ENCODE measurements at regions not wholly inside any gene's neighbourhood (a gene's known extent, or its start where the extent isn't known, plus 50 kb on each side); places are given as distances from the start of the nearest gene placed in this dataset.

DNA sequence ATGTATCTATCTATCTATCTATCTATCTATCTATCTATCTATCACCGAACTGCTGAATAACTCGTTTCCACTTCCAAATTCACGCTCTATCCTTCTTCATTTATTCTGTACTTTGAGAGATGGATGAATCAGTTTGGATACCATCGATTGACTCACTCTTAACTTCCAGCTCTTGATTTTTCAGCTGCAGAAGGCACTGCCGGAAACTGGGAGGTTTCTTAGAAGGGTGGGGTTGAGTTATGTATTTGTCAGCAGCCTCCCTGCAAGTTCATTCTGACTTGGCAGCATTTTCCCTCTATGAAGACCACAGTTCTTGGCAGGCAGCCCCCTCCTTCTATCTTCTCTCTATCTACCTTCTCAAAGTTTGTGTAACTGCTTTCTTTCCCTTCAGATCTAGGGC lies 112.0 kb upstream of the MAGEB18 start:
- in situ Hi-C loops (cut with MboI) (no loop called here), intact Hi-C loops (cut with micrococcal nuclease; ENCODE audit: unreplicated experiment) (no loop called here)
- no peak overlapping the region for H2AFZ ChIP-seq (ENCODE audit: control insufficient read depth, low read depth, low read length)
- H3K27ac ChIP-seq (ENCODE audit: control insufficient read depth, insufficient read depth) = no peak overlapping the region
- TF ChIP-seq MYC (IDR thresholded peaks at IDR 0.05; ENCODE audit: insufficient read depth, insufficient read length, insufficient replicate concordance, low read length, severe bottlenecking) (no peak), SREBF1 (IDR thresholded peaks at IDR 0.05; ENCODE audit: low read length) (no peak), PML (IDR thresholded peaks at IDR 0.05; ENCODE audit: low read length) (no peak), RELA (IDR thresholded peaks at IDR 0.05; ENCODE audit: borderline replicate concordance, partially characterized antibody) (no peak), SMAD5 (IDR thresholded peaks at IDR 0.05; ENCODE audit: low read depth) (no peak), SIN3A (IDR thresholded peaks at IDR 0.05; ENCODE audit: low read depth, low read length) (no peak), HCFC1 (IDR thresholded peaks at IDR 0.05; ENCODE audit: low read length) (no peak), WRNIP1 (IDR thresholded peaks at IDR 0.05; ENCODE audit: borderline replicate concordance, low read depth, low read length) (no peak), ASH2L (IDR thresholded peaks at IDR 0.05; ENCODE audit: borderline replicate concordance, low read depth) (no peak)
- TF ChIP-seq, protein P1, sequence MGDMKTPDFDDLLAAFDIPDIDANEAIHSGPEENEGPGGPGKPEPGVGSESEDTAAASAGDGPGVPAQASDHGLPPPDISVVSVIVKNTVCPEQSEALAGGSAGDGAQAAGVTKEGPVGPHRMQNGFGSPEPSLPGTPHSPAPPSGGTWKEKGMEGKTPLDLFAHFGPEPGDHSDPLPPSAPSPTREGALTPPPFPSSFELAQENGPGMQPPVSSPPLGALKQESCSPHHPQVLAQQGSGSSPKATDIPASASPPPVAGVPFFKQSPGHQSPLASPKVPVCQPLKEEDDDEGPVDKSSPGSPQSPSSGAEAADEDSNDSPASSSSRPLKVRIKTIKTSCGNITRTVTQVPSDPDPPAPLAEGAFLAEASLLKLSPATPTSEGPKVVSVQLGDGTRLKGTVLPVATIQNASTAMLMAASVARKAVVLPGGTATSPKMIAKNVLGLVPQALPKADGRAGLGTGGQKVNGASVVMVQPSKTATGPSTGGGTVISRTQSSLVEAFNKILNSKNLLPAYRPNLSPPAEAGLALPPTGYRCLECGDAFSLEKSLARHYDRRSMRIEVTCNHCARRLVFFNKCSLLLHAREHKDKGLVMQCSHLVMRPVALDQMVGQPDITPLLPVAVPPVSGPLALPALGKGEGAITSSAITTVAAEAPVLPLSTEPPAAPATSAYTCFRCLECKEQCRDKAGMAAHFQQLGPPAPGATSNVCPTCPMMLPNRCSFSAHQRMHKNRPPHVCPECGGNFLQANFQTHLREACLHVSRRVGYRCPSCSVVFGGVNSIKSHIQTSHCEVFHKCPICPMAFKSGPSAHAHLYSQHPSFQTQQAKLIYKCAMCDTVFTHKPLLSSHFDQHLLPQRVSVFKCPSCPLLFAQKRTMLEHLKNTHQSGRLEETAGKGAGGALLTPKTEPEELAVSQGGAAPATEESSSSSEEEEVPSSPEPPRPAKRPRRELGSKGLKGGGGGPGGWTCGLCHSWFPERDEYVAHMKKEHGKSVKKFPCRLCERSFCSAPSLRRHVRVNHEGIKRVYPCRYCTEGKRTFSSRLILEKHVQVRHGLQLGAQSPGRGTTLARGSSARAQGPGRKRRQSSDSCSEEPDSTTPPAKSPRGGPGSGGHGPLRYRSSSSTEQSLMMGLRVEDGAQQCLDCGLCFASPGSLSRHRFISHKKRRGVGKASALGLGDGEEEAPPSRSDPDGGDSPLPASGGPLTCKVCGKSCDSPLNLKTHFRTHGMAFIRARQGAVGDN (IDR thresholded peaks at IDR 0.05) = no peak
- no peaks in the 10 kb centered on the region for H3K36me3 ChIP-seq (ENCODE audit: control insufficient read depth in 2 of 2, insufficient read depth in 2 of 2, low read length in 1 of 2)
- no peaks in the 10 kb centered on the region for H3K79me2 ChIP-seq (ENCODE audit: control insufficient read depth, insufficient read depth, low read length)
- WGBS (ENCODE audit: insufficient coverage, insufficient replicate concordance, low lambda C conversion rate, missing lambda C conversion rate) = 17% methylated on average over 5 of the region's 5 CpGs
- H3K9me3 ChIP-seq (replicated peaks; ENCODE audit: control insufficient read depth, insufficient read depth, low read length) = no peaks in the 10 kb centered on the region
- RAD21 ChIA-PET (ENCODE audit: unreplicated experiment) = no interaction called here
- BruUV-seq (replicated peaks) = no TSS peak
- no peak overlapping the region for H3K4me2 ChIP-seq (ENCODE audit: control insufficient read depth, insufficient read depth)
- POLR2A ChIA-PET = no interaction called here
- ATAC-seq (no peak), FAIRE-seq (no peak), DNase-seq (ENCODE audit: low read depth, low spot score) (no peak)
- SMC1A ChIA-PET (ENCODE audit: uncharacterized antibody, unreplicated experiment) = no interaction called here
- no peak overlapping the region for H3K9ac ChIP-seq (ENCODE audit: control insufficient read depth, insufficient read depth, low read length)
- H3K27me3 ChIP-seq (replicated peaks in 1 of 2; ENCODE audit: control insufficient read depth in 2 of 2, insufficient read depth in 2 of 2, low read length in 1 of 2) = no peaks in the 10 kb centered on the region
- no peaks in the 10 kb centered on the region for H3K4me1 ChIP-seq (ENCODE audit: control insufficient read depth, insufficient read depth, low read length)
- H3K4me3 ChIP-seq = no peak overlapping the region
- H4K20me1 ChIP-seq (ENCODE audit: control insufficient read depth, insufficient read depth) = no peaks in the 10 kb centered on the region
- CTCF ChIA-PET = no interaction called here
